Lung (tissue), 11 donors: ENCODE measurements at regions not wholly inside any gene's neighbourhood (a gene's known extent, or its start where the extent isn't known, plus 50 kb on each side); places are given as distances from the start of the nearest gene placed in this dataset.

Experiments
- ATAC-seq: fragments of 200-7000 bp; cut with Tn5 transposase; one replicate; pipeline ENCODE4 v1.9.1; 2020; ENCODE audit warnings: moderate number of reproducible peaks; ENCODE audit not compliant: insufficient read depth, low FRiP score
- DNase-seq, 3 donors: peaks; one replicate each; pipeline ENCODE4 v3.0.0-alpha.2; 2013 to 2017
- H3K27ac ChIP-seq, 2 donors: one replicate each; pipeline ENCODE4 v1.5.1; 2013; ENCODE audit warnings: mild to moderate bottlenecking in 2 of 2, moderate library complexity in 2 of 2, control low read depth in 1 of 2, inconsistent platforms in 1 of 2, low read depth in 1 of 2, low read length in 1 of 2
- H3K27me3 ChIP-seq, 3 donors: one replicate each; pipeline ENCODE4 v1.5.1; 2013; ENCODE audit warnings: low read length in 2 of 3; ENCODE audit not compliant: control insufficient read depth in 3 of 3, insufficient read depth in 3 of 3
- H3K36me3 ChIP-seq, 4 donors: one replicate each; pipeline ENCODE4 v1.5.1; 2013; ENCODE audit warnings: low read length in 4 of 4, mild to moderate bottlenecking in 1 of 4, moderate library complexity in 1 of 4; ENCODE audit not compliant: control insufficient read depth in 4 of 4, insufficient read depth in 4 of 4
- H3K4me1 ChIP-seq, 5 donors: one replicate each; pipeline ENCODE4 v1.5.1; 2013; ENCODE audit warnings: low read length in 5 of 5, mild to moderate bottlenecking in 2 of 5, moderate library complexity in 1 of 5; ENCODE audit not compliant: control insufficient read depth in 5 of 5, insufficient read depth in 5 of 5
- H3K4me3 ChIP-seq: one replicate; pipeline ENCODE4 v1.5.1; 2013; ENCODE audit warnings: mild to moderate bottlenecking, control low read depth, moderate library complexity
- H3K9ac ChIP-seq, 2 donors: one replicate each; pipeline ENCODE4 v1.5.1; 2013; ENCODE audit warnings: low read length in 2 of 2, control low read depth in 1 of 2; ENCODE audit not compliant: insufficient read depth in 1 of 2
- H3K9me3 ChIP-seq, 4 donors: one replicate each; pipeline ENCODE4 v1.5.1; 2013; ENCODE audit warnings: low read length in 3 of 4, mild to moderate bottlenecking in 1 of 4, moderate library complexity in 1 of 4; ENCODE audit not compliant: control insufficient read depth in 4 of 4, insufficient read depth in 3 of 4
- CTCF ChIP-seq: IDR thresholded peaks from 2 replicates; pipeline ENCODE4 v1.5.1; 2012; ENCODE audit warnings: mild to moderate bottlenecking; ENCODE audit errors: control extremely low read depth, extremely low read depth
- WGBS, 2 donors: extraction: QIAGEN DNeasy Blood & Tissue Kit; methylation state at CpG; one replicate each; pipeline ENCODE4 v1.1.7; 2013; 5-methylcytosine and 5-hydroxymethylcytosine counted together
- donor health status: control.
- donor health status: control.
- donor health status: Bipolar disorder and iron deficiency.
- donor health status: healthy.
- donor health status: DM: yes; HTN: yes; CAD: no.

GRCh38 chr11:10388574-10388973 is 66.5 kb upstream of the AMPD3 start:
- no peak for TF ChIP-seq CTCF
- peaks cover 0 to 25% (median 16%) of the 10 kb centered on the region in 5 donors for H3K4me1 ChIP-seq
- WGBS, 2 donors: 54 to 57% methylated on average over 5 of the region's 5 CpGs
- peak overlapping the region in 1 of 2 donors; percentile 76 for H3K27ac ChIP-seq
- no peak overlapping the region for H3K9ac ChIP-seq
- ATAC-seq (no peak), DNase-seq (no peak)
- H3K27me3 ChIP-seq: no peaks in the 10 kb centered on the region
- peaks cover 0 to 2% (median 0%) of the 10 kb centered on the region in 4 donors for H3K9me3 ChIP-seq
- H3K36me3 ChIP-seq: no peaks in the 10 kb centered on the region
- no peak overlapping the region for H3K4me3 ChIP-seq

GRCh38 chr11:10390375-10390774 is 64.7 kb upstream of the AMPD3 start:
- H3K36me3 ChIP-seq: no peaks in the 10 kb centered on the region
- H3K4me1 ChIP-seq: peaks cover 0 to 38% (median 16%) of the 10 kb centered on the region in 5 donors
- H3K9me3 ChIP-seq: peaks cover 0 to 2% (median 0%) of the 10 kb centered on the region in 4 donors
- TF ChIP-seq CTCF: no peak
- no peak overlapping the region for H3K9ac ChIP-seq
- no peaks in the 10 kb centered on the region for H3K27me3 ChIP-seq
- ATAC-seq: no peak
- no peak for DNase-seq
- H3K4me3 ChIP-seq: no peak overlapping the region
- H3K27ac ChIP-seq: no peak overlapping the region

GRCh38 chr11:10392095-10393079 is 62.7 kb upstream of the AMPD3 start:
- Histone ChIP-seq H3K4me1 (peaks cover 0 to 29% (median 11%) of the 10 kb centered on the region in 5 donors), H3K36me3 (no peaks in the 10 kb centered on the region), H3K27me3 (no peaks in the 10 kb centered on the region), H3K9me3 (no peaks in the 10 kb centered on the region), H3K9ac (no peak overlapping the region), H3K4me3 (no peak overlapping the region), H3K27ac (no peak overlapping the region)
- DNase-seq: no peak
- WGBS, 2 donors: 81 to 91% methylated on average over 11 of the region's 11 CpGs
- TF ChIP-seq CTCF: no peak
- ATAC-seq: no peak
